Colonic mucosa (tissue), 4 donors: ENCODE measurements at regions not wholly inside any gene's neighbourhood (a gene's known extent, or its start where the extent isn't known, plus 50 kb on each side); places are given as distances from the start of the nearest gene placed in this dataset.

Experiments used
- DNase-seq: peaks from one replicate; pipeline ENCODE4 v3.0.0-alpha.2; 2020
- H3K27ac ChIP-seq: fragments of 200-600 bp; one replicate; pipeline ENCODE4 v1.8.0; 2021
- H3K27me3 ChIP-seq: fragments of 200-600 bp; one replicate; pipeline ENCODE4 v1.8.0; 2021
- H3K36me3 ChIP-seq: fragments of 200-600 bp; one replicate; pipeline ENCODE4 v1.8.0; 2021
- H3K4me1 ChIP-seq: fragments of 200-600 bp; one replicate; pipeline ENCODE4 v1.8.0; 2021; ENCODE audit warnings: mild to moderate bottlenecking
- H3K4me3 ChIP-seq: fragments of 200-600 bp; one replicate; pipeline ENCODE4 v1.8.0; 2021
- H3K9ac ChIP-seq, 2 donors: one replicate each; pipeline ENCODE4 v1.7.0; 2013; ENCODE audit warnings: control low read depth in 2 of 2, low read depth in 2 of 2, low read length in 2 of 2
- H3K9me3 ChIP-seq: fragments of 200-600 bp; one replicate; pipeline ENCODE4 v1.8.0; 2021
- CTCF ChIP-seq: fragments of 200-600 bp; IDR thresholded peaks from one replicate; pipeline ENCODE4 v1.8.0; 2022; ENCODE audit warnings: antibody characterized with exemption, mild to moderate bottlenecking
- intact Hi-C: fragments of 100-400 bp; cut with DNase I; formaldehyde crosslinking; loops from one replicate; pipeline ENCODE4 v1.14.1; 2022
- donor health status: healthy.
- donor health status: DM: no; HTN: no; CAD: no.
- donor health status: DM: no; HTN: no; CAD: no.

GRCh38 chr6:105934708-105935107 is 151.4 kb upstream of the PRDM1 start:
- H3K27ac ChIP-seq, result no peak overlapping the region

GRCh38 chr6:105932440-105932839 is 153.7 kb upstream of the PRDM1 start:
- Histone ChIP-seq H3K4me3 (no peak overlapping the region), H3K9me3 (no peaks in the 10 kb centered on the region), H3K9ac (no peak overlapping the region), H3K27ac (no peak overlapping the region), H3K36me3 (no peaks in the 10 kb centered on the region), H3K27me3 (no peaks in the 10 kb centered on the region), H3K4me1 (no peaks in the 10 kb centered on the region)
- DNase-seq, result no peak
- intact Hi-C loops, result no loop called here
- TF ChIP-seq CTCF, result no peak

More at GRCh38 chr6:105934708-105935107, 151.4 kb upstream of the PRDM1 start:
- DNase-seq, result no peak
- Histone ChIP-seq H3K4me3 (no peak overlapping the region), H3K9ac (no peak overlapping the region), H3K4me1 (no peaks in the 10 kb centered on the region), H3K36me3 (no peaks in the 10 kb centered on the region), H3K27me3 (no peaks in the 10 kb centered on the region), H3K9me3 (no peaks in the 10 kb centered on the region)
- no peak for TF ChIP-seq CTCF
- intact Hi-C loops, result no loop called here

GRCh38 chr6:105929626-105930025 is 156.5 kb upstream of the PRDM1 start:
- H3K4me1 ChIP-seq, result no peaks in the 10 kb centered on the region
- H3K27me3 ChIP-seq, result no peaks in the 10 kb centered on the region
- TF ChIP-seq CTCF, result no peak
- H3K9me3 ChIP-seq, result no peaks in the 10 kb centered on the region
- H3K4me3 ChIP-seq, result no peak overlapping the region
- DNase-seq, result no peak
- H3K27ac ChIP-seq, result no peak overlapping the region
- H3K36me3 ChIP-seq, result no peaks in the 10 kb centered on the region
- intact Hi-C loops, result no loop called here
- no peak overlapping the region for H3K9ac ChIP-seq

GRCh38 chr6:105926318-105926717 is 159.8 kb upstream of the PRDM1 start:
- H3K4me3 ChIP-seq, result no peak overlapping the region
- no peaks in the 10 kb centered on the region for H3K27me3 ChIP-seq
- no peaks in the 10 kb centered on the region for H3K9me3 ChIP-seq
- H3K27ac ChIP-seq, result no peak overlapping the region
- H3K4me1 ChIP-seq, result no peaks in the 10 kb centered on the region
- no peak overlapping the region for H3K9ac ChIP-seq
- DNase-seq, result no peak
- intact Hi-C loops, result no loop called here
- no peak for TF ChIP-seq CTCF
- no peaks in the 10 kb centered on the region for H3K36me3 ChIP-seq

- Histone ChIP-seq H3K27me3 (no peaks in the 10 kb centered on the region), H3K4me1 (no peaks in the 10 kb centered on the region), H3K9me3 (no peaks in the 10 kb centered on the region), H3K9ac (no peak overlapping the region), H3K4me3 (no peak overlapping the region), H3K27ac (no peak overlapping the region), H3K36me3 (no peaks in the 10 kb centered on the region)
- TF ChIP-seq CTCF, result no peak
- no peak for DNase-seq
- intact Hi-C loops, result no loop called here
Measured at GRCh38 chr6:105925706-105926105, 160.4 kb upstream of the PRDM1 start.

- Histone ChIP-seq H3K27ac (no peak overlapping the region), H3K27me3 (no peaks in the 10 kb centered on the region), H3K4me1 (no peaks in the 10 kb centered on the region), H3K9ac (no peak overlapping the region), H3K9me3 (no peaks in the 10 kb centered on the region), H3K4me3 (no peak overlapping the region), H3K36me3 (no peaks in the 10 kb centered on the region)
- no peak for DNase-seq
- intact Hi-C loops, result no loop called here
- no peak for TF ChIP-seq CTCF
Measured at GRCh38 chr6:105921781-105922180, 164.4 kb upstream of the PRDM1 start.
